Caki2 (cell line): ENCODE measurements at regions not wholly inside any gene's neighbourhood (a gene's known extent, or its start where the extent isn't known, plus 50 kb on each side); places are given as distances from the start of the nearest gene placed in this dataset.
"Not testable (repeated sequence)": the region's sequence is repeated elsewhere in the genome, so short reads cannot be mapped to it uniquely, and the experiment has no call there.

Experiments
- DNase-seq: peaks from one replicate; pipeline ENCODE4 v3.0.0-alpha.2; 2015; ENCODE audit warnings: low read depth
- in situ Hi-C: cut with HindIII; loops from 2 replicates; pipeline ENCODE4 v1.10.0; 2016; ENCODE audit warnings: low sequenced_read_pairs, low pct_unique_long_range_greater_than_20kb, mixed read lengths

- in situ Hi-C loops, DNase-seq: not testable (repeated sequence)
Observed at GRCh38 chr7:76780693-76781092, 153.6 kb upstream of the POMZP3 start.

GRCh38 chr7:76774279-76774678 is 147.2 kb upstream of the POMZP3 start:
- DNase-seq, in situ Hi-C loops: not testable (repeated sequence)

- in situ Hi-C loops: not testable (repeated sequence)
Observed at GRCh38 chr7:76771980-76772379, 144.9 kb upstream of the POMZP3 start.

GRCh38 chr7:76763977-76764376 is 136.9 kb upstream of the POMZP3 start:
- in situ Hi-C loops, DNase-seq: not testable (repeated sequence)

More at GRCh38 chr7:76771980-76772379, 144.9 kb upstream of the POMZP3 start:
- DNase-seq: not testable (repeated sequence)

GRCh38 chr7:76760546-76761220 is 133.6 kb upstream of the POMZP3 start:
- in situ Hi-C loops: not testable (repeated sequence)
- DNase-seq: peak; percentile 21

- in situ Hi-C loops, DNase-seq: not testable (repeated sequence)
Observed at GRCh38 chr7:76739538-76739937, 112.5 kb upstream of the POMZP3 start.

GRCh38 chr7:76736724-76737123 is 109.6 kb upstream of the POMZP3 start:
- DNase-seq, in situ Hi-C loops: not testable (repeated sequence)

GRCh38 chr7:76736091-76736490 is 109.0 kb upstream of the POMZP3 start:
- in situ Hi-C loops, DNase-seq: not testable (repeated sequence)

GRCh38 chr7:76735668-76736067 is 108.6 kb upstream of the POMZP3 start:
- DNase-seq, in situ Hi-C loops: not testable (repeated sequence)

- DNase-seq, in situ Hi-C loops: not testable (repeated sequence)
Observed at GRCh38 chr7:76728571-76728974, 101.5 kb upstream of the POMZP3 start.

GRCh38 chr7:76723928-76724327 is 96.8 kb upstream of the POMZP3 start:
- DNase-seq, in situ Hi-C loops: not testable (repeated sequence)

GRCh38 chr7:76716551-76716950 is 89.5 kb upstream of the POMZP3 start:
- in situ Hi-C loops: not testable (repeated sequence)

GRCh38 chr7:76712926-76713325 is 85.8 kb upstream of the POMZP3 start:
- in situ Hi-C loops, DNase-seq: not testable (repeated sequence)

More at GRCh38 chr7:76716551-76716950, 89.5 kb upstream of the POMZP3 start:
- not testable (repeated sequence) for DNase-seq

- in situ Hi-C loops, DNase-seq: not testable (repeated sequence)
Observed at GRCh38 chr7:76711648-76712047, 84.6 kb upstream of the POMZP3 start.

GRCh38 chr7:76709703-76710102 is 82.6 kb upstream of the POMZP3 start:
- peak; percentile 18 for DNase-seq
- in situ Hi-C loops: not testable (repeated sequence)

- in situ Hi-C loops, DNase-seq: not testable (repeated sequence)
Observed at GRCh38 chr7:76708446-76708845, 81.4 kb upstream of the POMZP3 start.

- DNase-seq, in situ Hi-C loops: not testable (repeated sequence)
Observed at GRCh38 chr7:76703815-76704214, 76.7 kb upstream of the POMZP3 start.

- in situ Hi-C loops, DNase-seq: not testable (repeated sequence)
Observed at GRCh38 chr7:76686277-76686676, 59.2 kb upstream of the POMZP3 start.

GRCh38 chr7:76684737-76685136 is 57.7 kb upstream of the POMZP3 start:
- in situ Hi-C loops: not testable (repeated sequence)

GRCh38 chr7:76683631-76684030 is 56.6 kb upstream of the POMZP3 start:
- in situ Hi-C loops, DNase-seq: not testable (repeated sequence)

More at GRCh38 chr7:76684737-76685136, 57.7 kb upstream of the POMZP3 start:
- not testable (repeated sequence) for DNase-seq
